ENCODE measurements at regions not wholly inside any gene's neighbourhood (a gene's known extent, or its start where the extent isn't known, plus 50 kb on each side); places are given as distances from the start of the nearest gene placed in this dataset.

DNA sequence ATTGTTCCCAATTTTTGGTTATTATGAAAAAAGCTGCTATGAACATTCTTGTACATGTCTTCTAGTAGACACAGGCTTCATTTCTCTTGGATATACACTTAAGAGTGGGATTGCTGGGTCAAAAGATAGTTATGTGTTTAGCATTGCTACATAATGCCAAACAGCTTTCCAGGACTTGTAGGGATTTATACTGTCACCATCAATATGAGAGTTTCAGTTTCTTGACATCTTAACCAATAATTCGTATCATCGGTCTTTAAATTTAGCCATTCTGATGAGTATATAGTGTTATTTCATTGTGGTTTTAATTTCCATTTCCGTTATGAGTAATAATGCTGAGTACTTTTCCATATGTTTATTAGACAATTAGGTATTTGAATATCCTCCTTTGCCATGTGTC is 190.3 kb upstream of the PFN2 start:
- Mint-ChIP-seq H3K36me3 (0 out of 2 replicates have a peak, but pooled peaks cover 5% of the 10 kb centered on the region), H3K4me3 (no peak overlapping the region), H3K4me1 (peaks cover 10% of the 10 kb centered on the region), H3K27me3 (ENCODE audit: low read depth) (no peaks in the 10 kb centered on the region), H3K9me3 (peaks cover 30% of the 10 kb centered on the region), H3K27ac (no peak overlapping the region)
- ChIA-PET POLR2A (no interaction called here), CTCF (no interaction called here)
- ATAC-seq = no peak
- TF ChIP-seq NFYB (CRISPR knock-in tag; conservative IDR thresholded peaks at IDR 0.05; ENCODE audit: low read depth) (no peak), JUN (CRISPR knock-in tag; IDR thresholded peaks at IDR 0.05) (no peak), SOX15 (CRISPR knock-in tag; IDR thresholded peaks at IDR 0.05) (no peak), HMGA2 (CRISPR knock-in tag; IDR thresholded peaks at IDR 0.05) (no peak), NR1H2 (CRISPR knock-in tag; IDR thresholded peaks at IDR 0.05) (no peak)
- DNase-seq (ENCODE audit: low spot score) = no peak

GRCh38 chr3:150158943-150159625 is 188.4 kb upstream of the PFN2 start:
- no peak overlapping the region for H3K4me3 Mint-ChIP-seq
- TF ChIP-seq EMX1 (CRISPR knock-in tag; IDR thresholded peaks at IDR 0.05) = no peak
- TF ChIP-seq CBFB (CRISPR knock-in tag; IDR thresholded peaks at IDR 0.05; ENCODE audit: low read depth) = no peak
- no peak for TF ChIP-seq ETV6 (CRISPR knock-in tag; IDR thresholded peaks at IDR 0.05)
- TF ChIP-seq, protein P1, sequence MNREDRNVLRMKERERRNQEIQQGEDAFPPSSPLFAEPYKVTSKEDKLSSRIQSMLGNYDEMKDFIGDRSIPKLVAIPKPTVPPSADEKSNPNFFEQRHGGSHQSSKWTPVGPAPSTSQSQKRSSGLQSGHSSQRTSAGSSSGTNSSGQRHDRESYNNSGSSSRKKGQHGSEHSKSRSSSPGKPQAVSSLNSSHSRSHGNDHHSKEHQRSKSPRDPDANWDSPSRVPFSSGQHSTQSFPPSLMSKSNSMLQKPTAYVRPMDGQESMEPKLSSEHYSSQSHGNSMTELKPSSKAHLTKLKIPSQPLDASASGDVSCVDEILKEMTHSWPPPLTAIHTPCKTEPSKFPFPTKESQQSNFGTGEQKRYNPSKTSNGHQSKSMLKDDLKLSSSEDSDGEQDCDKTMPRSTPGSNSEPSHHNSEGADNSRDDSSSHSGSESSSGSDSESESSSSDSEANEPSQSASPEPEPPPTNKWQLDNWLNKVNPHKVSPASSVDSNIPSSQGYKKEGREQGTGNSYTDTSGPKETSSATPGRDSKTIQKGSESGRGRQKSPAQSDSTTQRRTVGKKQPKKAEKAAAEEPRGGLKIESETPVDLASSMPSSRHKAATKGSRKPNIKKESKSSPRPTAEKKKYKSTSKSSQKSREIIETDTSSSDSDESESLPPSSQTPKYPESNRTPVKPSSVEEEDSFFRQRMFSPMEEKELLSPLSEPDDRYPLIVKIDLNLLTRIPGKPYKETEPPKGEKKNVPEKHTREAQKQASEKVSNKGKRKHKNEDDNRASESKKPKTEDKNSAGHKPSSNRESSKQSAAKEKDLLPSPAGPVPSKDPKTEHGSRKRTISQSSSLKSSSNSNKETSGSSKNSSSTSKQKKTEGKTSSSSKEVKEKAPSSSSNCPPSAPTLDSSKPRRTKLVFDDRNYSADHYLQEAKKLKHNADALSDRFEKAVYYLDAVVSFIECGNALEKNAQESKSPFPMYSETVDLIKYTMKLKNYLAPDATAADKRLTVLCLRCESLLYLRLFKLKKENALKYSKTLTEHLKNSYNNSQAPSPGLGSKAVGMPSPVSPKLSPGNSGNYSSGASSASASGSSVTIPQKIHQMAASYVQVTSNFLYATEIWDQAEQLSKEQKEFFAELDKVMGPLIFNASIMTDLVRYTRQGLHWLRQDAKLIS (CRISPR knock-in tag; IDR thresholded peaks at IDR 0.05; ENCODE audit: borderline replicate concordance) = no peak
- TF ChIP-seq TP53 (CRISPR knock-in tag; IDR thresholded peaks at IDR 0.05) = no peak
- TF ChIP-seq MXD4 (CRISPR knock-in tag; IDR thresholded peaks at IDR 0.05; ENCODE audit: borderline replicate concordance) = no peak
- no peak for TF ChIP-seq TCF7 (CRISPR knock-in tag; IDR thresholded peaks at IDR 0.05; ENCODE audit: low read depth)
- no peak for TF ChIP-seq JUN (CRISPR knock-in tag; IDR thresholded peaks at IDR 0.05)
- DNase-seq (ENCODE audit: low spot score) (no peak), ATAC-seq (no peak)
- 0 out of 2 replicates have a peak, but pooled peaks cover 5% of the 10 kb centered on the region for H3K36me3 Mint-ChIP-seq
- H3K27ac Mint-ChIP-seq = no peak overlapping the region
- ChIA-PET CTCF (interaction anchor here (1.5 kb wide), 1 partner anchor 25 kb away, joined by 5 read pairs; no protein-coding TSS in a partner anchor), POLR2A (no interaction called here)
- no peaks in the 10 kb centered on the region for H3K27me3 Mint-ChIP-seq (ENCODE audit: low read depth)
- H3K4me1 Mint-ChIP-seq = no peaks in the 10 kb centered on the region
- H3K9me3 Mint-ChIP-seq = peaks cover 37% of the 10 kb centered on the region

- no peak for TF ChIP-seq CREB1 (CRISPR knock-in tag; IDR thresholded peaks at IDR 0.05)
- TF ChIP-seq, protein P2, sequence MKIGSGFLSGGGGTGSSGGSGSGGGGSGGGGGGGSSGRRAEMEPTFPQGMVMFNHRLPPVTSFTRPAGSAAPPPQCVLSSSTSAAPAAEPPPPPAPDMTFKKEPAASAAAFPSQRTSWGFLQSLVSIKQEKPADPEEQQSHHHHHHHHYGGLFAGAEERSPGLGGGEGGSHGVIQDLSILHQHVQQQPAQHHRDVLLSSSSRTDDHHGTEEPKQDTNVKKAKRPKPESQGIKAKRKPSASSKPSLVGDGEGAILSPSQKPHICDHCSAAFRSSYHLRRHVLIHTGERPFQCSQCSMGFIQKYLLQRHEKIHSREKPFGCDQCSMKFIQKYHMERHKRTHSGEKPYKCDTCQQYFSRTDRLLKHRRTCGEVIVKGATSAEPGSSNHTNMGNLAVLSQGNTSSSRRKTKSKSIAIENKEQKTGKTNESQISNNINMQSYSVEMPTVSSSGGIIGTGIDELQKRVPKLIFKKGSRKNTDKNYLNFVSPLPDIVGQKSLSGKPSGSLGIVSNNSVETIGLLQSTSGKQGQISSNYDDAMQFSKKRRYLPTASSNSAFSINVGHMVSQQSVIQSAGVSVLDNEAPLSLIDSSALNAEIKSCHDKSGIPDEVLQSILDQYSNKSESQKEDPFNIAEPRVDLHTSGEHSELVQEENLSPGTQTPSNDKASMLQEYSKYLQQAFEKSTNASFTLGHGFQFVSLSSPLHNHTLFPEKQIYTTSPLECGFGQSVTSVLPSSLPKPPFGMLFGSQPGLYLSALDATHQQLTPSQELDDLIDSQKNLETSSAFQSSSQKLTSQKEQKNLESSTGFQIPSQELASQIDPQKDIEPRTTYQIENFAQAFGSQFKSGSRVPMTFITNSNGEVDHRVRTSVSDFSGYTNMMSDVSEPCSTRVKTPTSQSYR (CRISPR knock-in tag; IDR thresholded peaks at IDR 0.05) = no peak
- TF ChIP-seq, protein P3, sequence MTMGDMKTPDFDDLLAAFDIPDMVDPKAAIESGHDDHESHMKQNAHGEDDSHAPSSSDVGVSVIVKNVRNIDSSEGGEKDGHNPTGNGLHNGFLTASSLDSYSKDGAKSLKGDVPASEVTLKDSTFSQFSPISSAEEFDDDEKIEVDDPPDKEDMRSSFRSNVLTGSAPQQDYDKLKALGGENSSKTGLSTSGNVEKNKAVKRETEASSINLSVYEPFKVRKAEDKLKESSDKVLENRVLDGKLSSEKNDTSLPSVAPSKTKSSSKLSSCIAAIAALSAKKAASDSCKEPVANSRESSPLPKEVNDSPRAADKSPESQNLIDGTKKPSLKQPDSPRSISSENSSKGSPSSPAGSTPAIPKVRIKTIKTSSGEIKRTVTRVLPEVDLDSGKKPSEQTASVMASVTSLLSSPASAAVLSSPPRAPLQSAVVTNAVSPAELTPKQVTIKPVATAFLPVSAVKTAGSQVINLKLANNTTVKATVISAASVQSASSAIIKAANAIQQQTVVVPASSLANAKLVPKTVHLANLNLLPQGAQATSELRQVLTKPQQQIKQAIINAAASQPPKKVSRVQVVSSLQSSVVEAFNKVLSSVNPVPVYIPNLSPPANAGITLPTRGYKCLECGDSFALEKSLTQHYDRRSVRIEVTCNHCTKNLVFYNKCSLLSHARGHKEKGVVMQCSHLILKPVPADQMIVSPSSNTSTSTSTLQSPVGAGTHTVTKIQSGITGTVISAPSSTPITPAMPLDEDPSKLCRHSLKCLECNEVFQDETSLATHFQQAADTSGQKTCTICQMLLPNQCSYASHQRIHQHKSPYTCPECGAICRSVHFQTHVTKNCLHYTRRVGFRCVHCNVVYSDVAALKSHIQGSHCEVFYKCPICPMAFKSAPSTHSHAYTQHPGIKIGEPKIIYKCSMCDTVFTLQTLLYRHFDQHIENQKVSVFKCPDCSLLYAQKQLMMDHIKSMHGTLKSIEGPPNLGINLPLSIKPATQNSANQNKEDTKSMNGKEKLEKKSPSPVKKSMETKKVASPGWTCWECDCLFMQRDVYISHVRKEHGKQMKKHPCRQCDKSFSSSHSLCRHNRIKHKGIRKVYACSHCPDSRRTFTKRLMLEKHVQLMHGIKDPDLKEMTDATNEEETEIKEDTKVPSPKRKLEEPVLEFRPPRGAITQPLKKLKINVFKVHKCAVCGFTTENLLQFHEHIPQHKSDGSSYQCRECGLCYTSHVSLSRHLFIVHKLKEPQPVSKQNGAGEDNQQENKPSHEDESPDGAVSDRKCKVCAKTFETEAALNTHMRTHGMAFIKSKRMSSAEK (CRISPR knock-in tag; IDR thresholded peaks at IDR 0.05; ENCODE audit: borderline replicate concordance) = no peak
- TF ChIP-seq CBFB (CRISPR knock-in tag; IDR thresholded peaks at IDR 0.05; ENCODE audit: low read depth) = no peak
- no peak for TF ChIP-seq ATF1 (CRISPR knock-in tag; IDR thresholded peaks at IDR 0.05)
- TF ChIP-seq CREM (CRISPR knock-in tag; IDR thresholded peaks at IDR 0.05) = no peak
- ATAC-seq = no peak
- Mint-ChIP-seq H3K27ac (no peak overlapping the region), H3K4me3 (no peak overlapping the region), H3K4me1 (peaks cover 2% of the 10 kb centered on the region; the same call in 1 of the 2 replicates), H3K9me3 (peaks cover 28% of the 10 kb centered on the region), H3K27me3 (ENCODE audit: low read depth) (no peaks in the 10 kb centered on the region), H3K36me3 (0 out of 2 replicates have a peak, but pooled peaks cover 5% of the 10 kb centered on the region)
- POLR2A ChIA-PET = no interaction called here
- DNase-seq (ENCODE audit: low spot score) = no peak
- CTCF ChIA-PET = interaction anchor here (1.0 kb wide), 1 partner anchor 32 kb away, joined by 3 read pairs; no protein-coding TSS in a partner anchor
Observed at GRCh38 chr3:150152567-150152966, 181.9 kb upstream of the PFN2 start.
